ENCODE measurements at regions not wholly inside any gene's neighbourhood (a gene's known extent, or its start where the extent isn't known, plus 50 kb on each side); places are given as distances from the start of the nearest gene placed in this dataset.

- 56 to 66% (median 58%) methylated on average over 3 of the region's 3 CpGs for WGBS, 3 donors
- no peaks in the 10 kb centered on the region for H3K9me3 ChIP-seq (ENCODE audit: control insufficient read depth in 2 of 2, insufficient read depth in 1 of 2, low read depth in 1 of 2, low read length in 1 of 2)
- H3K4me3 ChIP-seq (ENCODE audit: low read depth in 1 of 3, low read length in 3 of 3): no peak overlapping the region
- no peaks in the 10 kb centered on the region for H3K4me1 ChIP-seq (ENCODE audit: control insufficient read depth in 3 of 3, insufficient read depth in 2 of 3, low read depth in 1 of 3, low read length in 2 of 3)
- H3K27me3 ChIP-seq (ENCODE audit: control insufficient read depth in 3 of 3, insufficient read depth in 3 of 3, low read length in 3 of 3): no peaks in the 10 kb centered on the region
- H3K27ac ChIP-seq (ENCODE audit: low read depth in 1 of 3, low read length in 2 of 3): no peak overlapping the region
- no peak for DNase-seq
- no peak for FAIRE-seq
- H3K36me3 ChIP-seq (ENCODE audit: control insufficient read depth in 3 of 3, insufficient read depth in 2 of 3, low read depth in 1 of 3, low read length in 3 of 3): no peaks in the 10 kb centered on the region
These were observed 579.3 kb upstream of the RGMB start for GRCh38 chr5:98193921-98194760.

DNA sequence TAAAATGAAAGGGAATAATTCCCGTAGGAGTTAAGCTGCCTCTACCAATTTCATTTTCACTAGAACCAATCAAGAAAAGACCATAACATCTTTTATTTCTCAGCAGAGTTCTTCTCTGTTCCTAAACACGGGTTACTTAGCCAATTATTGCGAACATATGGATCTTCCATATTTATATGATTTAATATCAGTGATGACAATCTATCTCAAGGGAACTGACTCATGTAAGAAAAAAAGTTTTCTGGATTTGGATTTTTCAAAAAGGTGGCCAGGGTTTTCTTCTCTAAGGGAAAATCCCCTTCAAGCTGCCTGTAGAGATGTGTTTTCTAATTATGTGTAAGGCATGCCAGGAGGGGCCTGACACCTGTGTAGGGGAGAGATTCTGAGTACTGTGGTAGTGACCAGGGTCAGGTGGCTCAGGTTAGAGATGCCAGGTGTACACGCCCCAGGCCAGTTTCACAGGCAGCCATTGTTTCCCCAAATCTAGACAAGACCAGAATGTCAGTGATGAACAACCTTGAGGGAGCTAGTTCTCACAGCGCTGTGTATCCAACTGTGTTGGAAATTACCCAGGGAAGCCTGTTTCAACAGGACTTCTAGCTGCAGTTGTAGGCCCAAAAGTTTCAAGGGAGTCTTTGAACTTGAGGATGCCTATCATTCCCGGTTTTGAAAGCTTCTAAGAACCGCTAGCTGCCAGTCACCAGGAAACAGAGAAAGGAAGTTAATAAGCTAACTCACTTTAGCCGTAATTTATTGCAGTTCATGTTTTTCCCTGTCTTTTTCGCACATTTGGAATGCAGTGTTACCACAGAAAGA, 572.5 kb upstream of the RGMB start:
- H3K36me3 ChIP-seq (ENCODE audit: control insufficient read depth in 3 of 3, insufficient read depth in 2 of 3, low read depth in 1 of 3, low read length in 3 of 3): no peaks in the 10 kb centered on the region
- DNase-seq (no peak), FAIRE-seq (no peak)
- H3K27ac ChIP-seq (ENCODE audit: low read depth in 1 of 3, low read length in 2 of 3): no peak overlapping the region
- no peaks in the 10 kb centered on the region for H3K4me1 ChIP-seq (ENCODE audit: control insufficient read depth in 3 of 3, insufficient read depth in 2 of 3, low read depth in 1 of 3, low read length in 2 of 3)
- no peaks in the 10 kb centered on the region for H3K27me3 ChIP-seq (ENCODE audit: control insufficient read depth in 3 of 3, insufficient read depth in 3 of 3, low read length in 3 of 3)
- WGBS, 3 donors: 73 to 82% (median 76%) methylated on average over 9 of the region's 9 CpGs
- no peaks in the 10 kb centered on the region for H3K9me3 ChIP-seq (ENCODE audit: control insufficient read depth in 2 of 2, insufficient read depth in 1 of 2, low read depth in 1 of 2, low read length in 1 of 2)
- H3K4me3 ChIP-seq (ENCODE audit: low read depth in 1 of 3, low read length in 3 of 3): no peak overlapping the region

GRCh38 chr5:98204798-98205197, 568.7 kb upstream of the RGMB start:
- Histone ChIP-seq H3K27me3 (ENCODE audit: control insufficient read depth in 3 of 3, insufficient read depth in 3 of 3, low read length in 3 of 3) (no peaks in the 10 kb centered on the region), H3K27ac (ENCODE audit: low read depth in 1 of 3, low read length in 2 of 3) (no peak overlapping the region), H3K36me3 (ENCODE audit: control insufficient read depth in 3 of 3, insufficient read depth in 2 of 3, low read depth in 1 of 3, low read length in 3 of 3) (no peaks in the 10 kb centered on the region), H3K9me3 (ENCODE audit: control insufficient read depth in 2 of 2, insufficient read depth in 1 of 2, low read depth in 1 of 2, low read length in 1 of 2) (no peaks in the 10 kb centered on the region), H3K4me1 (ENCODE audit: control insufficient read depth in 3 of 3, insufficient read depth in 2 of 3, low read depth in 1 of 3, low read length in 2 of 3) (no peaks in the 10 kb centered on the region), H3K4me3 (ENCODE audit: low read depth in 1 of 3, low read length in 3 of 3) (no peak overlapping the region)
- FAIRE-seq (no peak), DNase-seq (no peak)
- WGBS, 3 donors: 80 to 88% (median 81%) methylated on average over 1 of the region's 1 CpG

- 72 to 94% (median 86%) methylated on average over 2 of the region's 2 CpGs for WGBS, 3 donors
- no peak for FAIRE-seq
- Histone ChIP-seq H3K27ac (ENCODE audit: low read depth in 1 of 3, low read length in 2 of 3) (no peak overlapping the region), H3K36me3 (ENCODE audit: control insufficient read depth in 3 of 3, insufficient read depth in 2 of 3, low read depth in 1 of 3, low read length in 3 of 3) (no peaks in the 10 kb centered on the region), H3K9me3 (ENCODE audit: control insufficient read depth in 2 of 2, insufficient read depth in 1 of 2, low read depth in 1 of 2, low read length in 1 of 2) (no peaks in the 10 kb centered on the region), H3K27me3 (ENCODE audit: control insufficient read depth in 3 of 3, insufficient read depth in 3 of 3, low read length in 3 of 3) (no peaks in the 10 kb centered on the region), H3K4me3 (ENCODE audit: low read depth in 1 of 3, low read length in 3 of 3) (no peak overlapping the region), H3K4me1 (ENCODE audit: control insufficient read depth in 3 of 3, insufficient read depth in 2 of 3, low read depth in 1 of 3, low read length in 2 of 3) (no peaks in the 10 kb centered on the region)
- DNase-seq: no peak
These were observed 567.6 kb upstream of the RGMB start for GRCh38 chr5:98205691-98206461.

- no peak overlapping the region for H3K4me3 ChIP-seq (ENCODE audit: low read depth in 1 of 3, low read length in 3 of 3)
- no peak for FAIRE-seq
- no peak for DNase-seq
- H3K4me1 ChIP-seq (ENCODE audit: control insufficient read depth in 3 of 3, insufficient read depth in 2 of 3, low read depth in 1 of 3, low read length in 2 of 3): no peaks in the 10 kb centered on the region
- WGBS, 3 donors: 41 to 45% (median 42%) methylated on average over 2 of the region's 2 CpGs
- H3K9me3 ChIP-seq (ENCODE audit: control insufficient read depth in 2 of 2, insufficient read depth in 1 of 2, low read depth in 1 of 2, low read length in 1 of 2): no peaks in the 10 kb centered on the region
- H3K27ac ChIP-seq (ENCODE audit: low read depth in 1 of 3, low read length in 2 of 3): no peak overlapping the region
- no peaks in the 10 kb centered on the region for H3K27me3 ChIP-seq (ENCODE audit: control insufficient read depth in 3 of 3, insufficient read depth in 3 of 3, low read length in 3 of 3)
- no peaks in the 10 kb centered on the region for H3K36me3 ChIP-seq (ENCODE audit: control insufficient read depth in 3 of 3, insufficient read depth in 2 of 3, low read depth in 1 of 3, low read length in 3 of 3)
These were observed 566.9 kb upstream of the RGMB start for GRCh38 chr5:98206566-98206965.

DNA sequence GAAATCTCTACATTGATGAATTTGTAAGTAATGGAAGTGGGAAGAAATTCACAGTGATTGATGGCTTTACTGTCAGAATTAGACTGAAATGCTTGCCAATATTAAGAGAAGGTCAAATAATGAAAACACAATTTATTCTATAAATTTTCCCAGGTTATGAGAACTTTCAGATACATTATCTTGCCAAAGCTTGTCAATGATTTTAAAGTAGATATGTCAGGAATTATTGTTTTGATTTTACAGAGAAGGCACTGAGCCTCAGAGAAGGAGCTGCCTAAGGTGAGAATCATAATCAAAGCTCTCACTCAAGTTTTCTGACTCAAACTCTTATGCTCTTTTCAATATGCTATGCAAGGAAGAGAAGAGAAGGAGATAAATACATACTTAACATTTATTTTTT, 564.0 kb upstream of the RGMB start:
- FAIRE-seq (no peak), DNase-seq (no peak)
- no peaks in the 10 kb centered on the region for H3K9me3 ChIP-seq (ENCODE audit: control insufficient read depth in 2 of 2, insufficient read depth in 1 of 2, low read depth in 1 of 2, low read length in 1 of 2)
- H3K27ac ChIP-seq (ENCODE audit: low read depth in 1 of 3, low read length in 2 of 3): no peak overlapping the region
- no peaks in the 10 kb centered on the region for H3K27me3 ChIP-seq (ENCODE audit: control insufficient read depth in 3 of 3, insufficient read depth in 3 of 3, low read length in 3 of 3)
- no peaks in the 10 kb centered on the region for H3K36me3 ChIP-seq (ENCODE audit: control insufficient read depth in 3 of 3, insufficient read depth in 2 of 3, low read depth in 1 of 3, low read length in 3 of 3)
- H3K4me3 ChIP-seq (ENCODE audit: low read depth in 1 of 3, low read length in 3 of 3): no peak overlapping the region
- no peaks in the 10 kb centered on the region for H3K4me1 ChIP-seq (ENCODE audit: control insufficient read depth in 3 of 3, insufficient read depth in 2 of 3, low read depth in 1 of 3, low read length in 2 of 3)

DNA sequence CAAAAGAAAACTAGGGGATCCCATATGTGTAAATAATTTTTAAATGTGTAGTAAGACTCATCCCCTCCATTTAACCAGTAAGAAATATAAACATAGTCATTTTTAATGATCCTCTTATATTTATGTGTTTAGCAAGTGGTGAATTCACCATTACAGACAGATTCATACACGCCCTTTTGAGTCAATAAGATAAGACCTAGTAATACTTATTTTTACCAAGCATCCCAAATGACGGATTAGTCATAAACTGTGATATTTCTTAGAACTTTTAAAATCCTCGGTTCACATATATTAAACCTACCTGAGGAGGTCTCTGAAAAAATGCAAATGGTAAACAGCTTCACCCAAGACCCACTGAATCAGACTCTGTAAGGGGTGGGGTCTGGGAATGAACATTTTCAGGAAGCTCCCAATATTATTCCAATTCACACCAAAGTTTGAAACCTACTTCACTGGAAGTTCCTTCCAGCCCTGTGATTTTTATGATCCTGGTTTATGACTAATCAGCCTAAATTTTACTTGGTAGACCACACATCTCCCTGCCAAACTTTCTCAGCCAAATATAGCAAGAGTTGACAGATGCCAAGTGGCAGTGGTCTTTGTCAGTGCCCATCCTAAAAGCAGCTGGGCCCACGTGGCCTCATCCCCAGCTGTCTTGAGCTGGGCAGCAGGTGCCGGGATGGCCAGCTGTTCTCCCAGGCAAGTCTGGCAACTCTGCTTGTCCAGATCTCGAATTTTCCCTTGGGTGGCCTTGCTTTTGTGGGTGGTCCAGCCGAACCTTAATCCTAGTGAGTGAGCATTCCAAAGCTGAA, 559.0 kb upstream of the RGMB start:
- no peak overlapping the region for H3K27ac ChIP-seq (ENCODE audit: low read depth in 1 of 3, low read length in 2 of 3)
- FAIRE-seq: no peak

GRCh38 chr5:98217138-98217537, 556.3 kb upstream of the RGMB start:
- FAIRE-seq: no peak
- no peaks in the 10 kb centered on the region for H3K27me3 ChIP-seq (ENCODE audit: control insufficient read depth in 3 of 3, insufficient read depth in 3 of 3, low read length in 3 of 3)
- H3K9me3 ChIP-seq (ENCODE audit: control insufficient read depth in 2 of 2, insufficient read depth in 1 of 2, low read depth in 1 of 2, low read length in 1 of 2): peaks cover 0 to 3% of the 10 kb centered on the region in 2 donors
- H3K36me3 ChIP-seq (ENCODE audit: control insufficient read depth in 3 of 3, insufficient read depth in 2 of 3, low read depth in 1 of 3, low read length in 3 of 3): peaks cover 0 to 2% (median 0%) of the 10 kb centered on the region in 3 donors
- H3K4me3 ChIP-seq (ENCODE audit: low read depth in 1 of 3, low read length in 3 of 3): no peak overlapping the region
- H3K4me1 ChIP-seq (ENCODE audit: control insufficient read depth in 3 of 3, insufficient read depth in 2 of 3, low read depth in 1 of 3, low read length in 2 of 3): no peaks in the 10 kb centered on the region
- H3K27ac ChIP-seq (ENCODE audit: low read depth in 1 of 3, low read length in 2 of 3): no peak overlapping the region
- WGBS, 3 donors: 79 to 94% (median 90%) methylated on average over 1 of the region's 1 CpG
- DNase-seq: no peak

More for the DNA sequence above, 559.0 kb upstream of the RGMB start:
- H3K36me3 ChIP-seq (ENCODE audit: control insufficient read depth in 3 of 3, insufficient read depth in 2 of 3, low read depth in 1 of 3, low read length in 3 of 3): no peaks in the 10 kb centered on the region
- H3K27me3 ChIP-seq (ENCODE audit: control insufficient read depth in 3 of 3, insufficient read depth in 3 of 3, low read length in 3 of 3): no peaks in the 10 kb centered on the region
- H3K4me1 ChIP-seq (ENCODE audit: control insufficient read depth in 3 of 3, insufficient read depth in 2 of 3, low read depth in 1 of 3, low read length in 2 of 3): no peaks in the 10 kb centered on the region
- WGBS, 3 donors: 66 to 82% (median 75%) methylated on average over 7 of the region's 7 CpGs
- H3K4me3 ChIP-seq (ENCODE audit: low read depth in 1 of 3, low read length in 3 of 3): no peak overlapping the region
- no peak for DNase-seq
- peaks cover 0 to 3% of the 10 kb centered on the region in 2 donors for H3K9me3 ChIP-seq (ENCODE audit: control insufficient read depth in 2 of 2, insufficient read depth in 1 of 2, low read depth in 1 of 2, low read length in 1 of 2)
